ACHN (cell line): ENCODE measurements at regions not wholly inside any gene's neighbourhood (a gene's known extent, or its start where the extent isn't known, plus 50 kb on each side); places are given as distances from the start of the nearest gene placed in this dataset.

Source experiments
- DNase-seq: peaks from one replicate; pipeline ENCODE4 v3.0.0-alpha.2; 2015
- in situ Hi-C: cut with HindIII; loops from 2 replicates; pipeline ENCODE4 v1.10.0; 2017; ENCODE audit warnings: low sequenced_read_pairs, low pct_ligation_motif_present, low pct_unique_long_range_greater_than_20kb

GRCh38 chr11:116478205-116478604, 294.6 kb downstream of the BUD13 start:
- DNase-seq = no peak
- in situ Hi-C loops = no loop called here

GRCh38 chr11:116473790-116474346, 298.9 kb downstream of the BUD13 start:
- no peak for DNase-seq
- in situ Hi-C loops = no loop called here

- in situ Hi-C loops = no loop called here
- no peak for DNase-seq
Observed at GRCh38 chr11:116473206-116473769, 299.5 kb downstream of the BUD13 start.

- in situ Hi-C loops = no loop called here
- DNase-seq = no peak
Observed at GRCh38 chr11:116472651-116473050, 300.1 kb downstream of the BUD13 start.

GRCh38 chr11:116471608-116472256, 301.1 kb downstream of the BUD13 start:
- peak; percentile 2 for DNase-seq
- in situ Hi-C loops = no loop called here

- no peak for DNase-seq
- in situ Hi-C loops = no loop called here
Observed at GRCh38 chr11:116468699-116469098, 304.1 kb downstream of the BUD13 start.

GRCh38 chr11:116467823-116468222, 305.0 kb downstream of the BUD13 start:
- in situ Hi-C loops = no loop called here
- DNase-seq = no peak

GRCh38 chr11:116466801-116467200, 306.0 kb downstream of the BUD13 start:
- in situ Hi-C loops = no loop called here
- no peak for DNase-seq

GRCh38 chr11:116466191-116466590, 306.6 kb downstream of the BUD13 start:
- in situ Hi-C loops = no loop called here
- no peak for DNase-seq

- DNase-seq = no peak
- in situ Hi-C loops = no loop called here
Observed at GRCh38 chr11:116465056-116465455, 307.7 kb downstream of the BUD13 start.

GRCh38 chr11:116461789-116462188, 311.0 kb downstream of the BUD13 start:
- in situ Hi-C loops = no loop called here
- DNase-seq = no peak

- DNase-seq = no peak
- in situ Hi-C loops = no loop called here
Observed at GRCh38 chr11:116460156-116460920, 312.4 kb downstream of the BUD13 start.

GRCh38 chr11:116459185-116460045, 313.4 kb downstream of the BUD13 start:
- DNase-seq = no peak
- in situ Hi-C loops = no loop called here

- no peak for DNase-seq
- in situ Hi-C loops = no loop called here
Observed at GRCh38 chr11:116458546-116458945, 314.2 kb downstream of the BUD13 start.

- DNase-seq = no peak
- in situ Hi-C loops = no loop called here
Observed at GRCh38 chr11:116457336-116458007, 315.3 kb downstream of the BUD13 start.

GRCh38 chr11:116454951-116455350, 317.8 kb downstream of the BUD13 start:
- no peak for DNase-seq
- in situ Hi-C loops = no loop called here

GRCh38 chr11:116454020-116454645, 318.7 kb downstream of the BUD13 start:
- peak; percentile 48 for DNase-seq
- in situ Hi-C loops = no loop called here

GRCh38 chr11:116452461-116452860, 320.3 kb downstream of the BUD13 start:
- in situ Hi-C loops = no loop called here
- DNase-seq = no peak
